Keratinocyte (primary cell): ENCODE measurements at regions not wholly inside any gene's neighbourhood (a gene's known extent, or its start where the extent isn't known, plus 50 kb on each side); places are given as distances from the start of the nearest gene placed in this dataset.

ENCODE experiments used
- DNase-seq: peaks from one replicate; pipeline ENCODE4 v3.0.0-alpha.2; 2011; ENCODE audit warnings: low read depth, missing footprints, low spot score
- FAIRE-seq: peaks from 2 replicates; lab custom pipeline; 2011; peaks lifted over from hg19 to GRCh38; lab: Jason Lieb, UNC
- H2AFZ ChIP-seq: 2 replicates; pipeline ENCODE4 v1.6.0; 2012; ENCODE audit warnings: low read length, control low read depth, inconsistent platforms; ENCODE audit not compliant: control insufficient read depth
- H3K27ac ChIP-seq: 2 replicates; pipeline ENCODE4 v1.5.1; 2011; ENCODE audit warnings: low read length; ENCODE audit not compliant: control insufficient read depth, insufficient read depth
- H3K27me3 ChIP-seq: 3 replicates; pipeline ENCODE4 v1.6.0; 2011; ENCODE audit warnings: low read length; ENCODE audit not compliant: control insufficient read depth, insufficient read depth; ENCODE audit errors: extremely low read depth
- H3K36me3 ChIP-seq, 2 experiments: 2 replicates in 1 of 2; 3 replicates in 1 of 2; pipeline ENCODE4 v1.5.1; 2011; ENCODE audit warnings: low read length in 2 of 2, mild to moderate bottlenecking in 1 of 2; ENCODE audit not compliant: control insufficient read depth in 2 of 2, insufficient read depth in 2 of 2; ENCODE audit errors: extremely low read depth in 1 of 2
- H3K4me1 ChIP-seq: 3 replicates; pipeline ENCODE4 v1.5.1; 2011; ENCODE audit warnings: low read length; ENCODE audit not compliant: control insufficient read depth, insufficient read depth; ENCODE audit errors: extremely low read depth
- H3K4me2 ChIP-seq: 3 replicates; pipeline ENCODE4 v1.6.0; 2011; ENCODE audit warnings: low read depth, low read length; ENCODE audit not compliant: control insufficient read depth, insufficient read depth; ENCODE audit errors: extremely low read depth
- H3K4me3 ChIP-seq, 3 experiments: fragments of 200-600 bp in 1 of 3; sonication (generic) in 1 of 3; 2 replicates in 2 of 3; 3 replicates in 1 of 3; pipeline ENCODE4 v1.5.1; 2011 to 2016; ENCODE audit warnings: low read length in 3 of 3, mild to moderate bottlenecking in 3 of 3, control low read depth in 2 of 3, inconsistent platforms in 1 of 3, low read depth in 1 of 3, mixed read lengths in 1 of 3, mixed run types in 1 of 3, moderate library complexity in 1 of 3; ENCODE audit not compliant: control insufficient read depth in 2 of 3, insufficient read depth in 2 of 3; ENCODE audit errors: extremely low read depth in 1 of 3
- H3K79me2 ChIP-seq: 2 replicates; pipeline ENCODE4 v1.6.0; 2012; ENCODE audit warnings: low read length; ENCODE audit not compliant: control insufficient read depth, insufficient read depth
- H3K9ac ChIP-seq: 3 replicates; pipeline ENCODE4 v1.6.0; 2011; ENCODE audit warnings: low read length; ENCODE audit not compliant: control insufficient read depth, insufficient read depth; ENCODE audit errors: extremely low read depth
- H3K9me1 ChIP-seq: 3 replicates; pipeline ENCODE4 v1.6.0; 2011; ENCODE audit warnings: low read length; ENCODE audit not compliant: control insufficient read depth, insufficient read depth; ENCODE audit errors: extremely low read depth
- H3K9me3 ChIP-seq: 2 replicates; pipeline ENCODE4 v1.5.1; 2012; ENCODE audit warnings: low read depth, low read length; ENCODE audit not compliant: control insufficient read depth
- H4K20me1 ChIP-seq: 3 replicates; pipeline ENCODE4 v1.6.0; 2011; ENCODE audit warnings: low read length; ENCODE audit not compliant: control insufficient read depth, insufficient read depth; ENCODE audit errors: extremely low read depth
- EZH2 ChIP-seq: IDR thresholded peaks from one replicate; pipeline ENCODE4 v1.6.1; 2012; ENCODE audit warnings: inconsistent platforms, mild to moderate bottlenecking, low read length, moderate library complexity
- dilution Hi-C: fragments of 300-500 bp; cut with MboI; formaldehyde crosslinking; loops from one replicate; pipeline ENCODE4 v1.7.0; 2020; ENCODE audit warnings: low sequenced_read_pairs; ENCODE audit not compliant: extremely low pct_ligation_motif_present
- TF ChIP-seq, protein P1 (sequence below), 3 experiments: IDR thresholded peaks in 1 of 3; conservative IDR thresholded peaks in 1 of 3; optimal IDR thresholded peaks in 1 of 3; 2 replicates in 2 of 3; 3 replicates in 1 of 3; pipeline versions ENCODE3 to v1.5.1; 2011; ENCODE audit warnings: low read length in 3 of 3, mild to moderate bottlenecking in 3 of 3, moderate library complexity in 2 of 3, control low read depth in 1 of 3, inconsistent platforms in 1 of 3; ENCODE audit not compliant: insufficient read depth in 2 of 3; ENCODE audit errors: extremely low read depth in 1 of 3

DNA sequence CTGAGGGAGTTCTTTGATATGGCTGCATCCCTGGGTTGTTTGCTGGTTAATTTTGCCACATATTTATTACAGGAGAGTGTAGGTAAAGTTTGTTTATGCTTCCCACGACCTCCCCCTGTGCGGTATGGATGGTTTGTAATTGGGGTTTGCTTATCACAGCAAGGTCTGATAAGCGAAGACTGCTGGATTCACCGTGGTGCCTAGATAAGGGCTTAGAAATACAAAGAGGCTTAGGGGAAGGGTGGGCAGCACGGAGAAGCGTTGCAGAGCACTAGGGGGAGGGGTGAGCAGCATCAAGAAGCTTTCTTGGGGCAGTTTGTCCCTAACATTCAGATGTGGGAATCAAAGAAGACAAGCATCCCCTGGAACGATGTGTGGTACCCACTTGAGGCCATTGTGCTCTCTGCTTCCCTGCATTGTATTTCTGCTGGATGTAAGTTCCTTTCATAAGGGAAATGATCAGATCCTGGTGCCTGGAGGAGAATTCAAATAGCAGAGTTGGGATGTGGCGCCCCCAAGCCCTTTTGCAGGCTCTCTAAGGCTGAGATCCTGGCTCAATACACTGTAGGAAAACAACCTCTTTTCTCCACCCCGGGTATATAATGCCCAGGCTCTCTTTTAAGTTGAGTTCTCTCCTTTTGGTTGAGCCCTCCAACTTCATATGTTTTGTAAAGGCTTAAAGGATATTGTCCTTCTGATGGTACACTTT, 598.1 kb upstream of the ADGRL4 start:
- DNase-seq: no peak

DNA sequence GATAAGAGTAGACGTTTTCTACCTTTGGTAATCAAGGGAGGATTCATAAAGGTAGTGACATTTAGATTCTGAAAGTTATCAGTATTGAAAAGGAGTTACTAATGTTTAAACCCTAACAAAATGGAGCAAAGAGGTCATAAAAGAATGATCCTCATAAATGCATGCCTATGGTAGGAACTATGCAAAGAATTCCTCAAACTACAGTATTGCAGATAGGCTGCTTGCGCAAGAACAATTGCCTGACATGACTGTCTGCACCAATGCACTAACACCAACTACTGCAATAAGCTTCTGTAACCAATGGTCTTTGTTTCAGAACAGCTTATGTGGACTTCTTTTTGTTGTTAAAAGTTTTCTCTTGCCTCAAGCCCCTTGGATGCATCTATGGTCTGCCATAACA, 597.3 kb upstream of the ADGRL4 start:
- Histone ChIP-seq H3K4me3 (no peak overlapping the region), H3K4me1 (no peaks in the 10 kb centered on the region), H3K27ac (no peak overlapping the region), H3K79me2 (no peaks in the 10 kb centered on the region), H3K27me3 (no peaks in the 10 kb centered on the region), H3K9ac (no peak overlapping the region), H3K36me3 (no peaks in the 10 kb centered on the region), H3K9me3 (no peaks in the 10 kb centered on the region), H3K9me1 (no peaks in the 10 kb centered on the region), H3K4me2 (no peak overlapping the region), H4K20me1 (no peaks in the 10 kb centered on the region), H2AFZ (no peak overlapping the region)
- DNase-seq (no peak), FAIRE-seq (no peak)
- TF ChIP-seq, protein P1, sequence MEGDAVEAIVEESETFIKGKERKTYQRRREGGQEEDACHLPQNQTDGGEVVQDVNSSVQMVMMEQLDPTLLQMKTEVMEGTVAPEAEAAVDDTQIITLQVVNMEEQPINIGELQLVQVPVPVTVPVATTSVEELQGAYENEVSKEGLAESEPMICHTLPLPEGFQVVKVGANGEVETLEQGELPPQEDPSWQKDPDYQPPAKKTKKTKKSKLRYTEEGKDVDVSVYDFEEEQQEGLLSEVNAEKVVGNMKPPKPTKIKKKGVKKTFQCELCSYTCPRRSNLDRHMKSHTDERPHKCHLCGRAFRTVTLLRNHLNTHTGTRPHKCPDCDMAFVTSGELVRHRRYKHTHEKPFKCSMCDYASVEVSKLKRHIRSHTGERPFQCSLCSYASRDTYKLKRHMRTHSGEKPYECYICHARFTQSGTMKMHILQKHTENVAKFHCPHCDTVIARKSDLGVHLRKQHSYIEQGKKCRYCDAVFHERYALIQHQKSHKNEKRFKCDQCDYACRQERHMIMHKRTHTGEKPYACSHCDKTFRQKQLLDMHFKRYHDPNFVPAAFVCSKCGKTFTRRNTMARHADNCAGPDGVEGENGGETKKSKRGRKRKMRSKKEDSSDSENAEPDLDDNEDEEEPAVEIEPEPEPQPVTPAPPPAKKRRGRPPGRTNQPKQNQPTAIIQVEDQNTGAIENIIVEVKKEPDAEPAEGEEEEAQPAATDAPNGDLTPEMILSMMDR (optimal IDR thresholded peaks at IDR 0.05 in 1 of 3, IDR thresholded peaks at IDR 0.05 in 1 of 3, conservative IDR thresholded peaks at IDR 0.05 in 1 of 3; ENCODE audit: extremely low read depth in 1 of 3, insufficient read depth in 2 of 3, low read length in 3 of 3): no peak
- TF ChIP-seq EZH2: no peak
- dilution Hi-C loops: no loop called here

More for the DNA sequence above, 598.1 kb upstream of the ADGRL4 start:
- Histone ChIP-seq H3K27me3 (no peaks in the 10 kb centered on the region), H3K79me2 (no peaks in the 10 kb centered on the region), H3K9ac (no peak overlapping the region), H3K36me3 (no peaks in the 10 kb centered on the region), H3K4me2 (no peak overlapping the region), H4K20me1 (no peaks in the 10 kb centered on the region), H3K4me1 (no peaks in the 10 kb centered on the region), H3K9me3 (no peaks in the 10 kb centered on the region), H3K9me1 (no peaks in the 10 kb centered on the region), H2AFZ (no peak overlapping the region), H3K4me3 (no peak overlapping the region), H3K27ac (no peak overlapping the region)
- TF ChIP-seq, protein P1 (optimal IDR thresholded peaks at IDR 0.05 in 1 of 3, IDR thresholded peaks at IDR 0.05 in 1 of 3, conservative IDR thresholded peaks at IDR 0.05 in 1 of 3; ENCODE audit: extremely low read depth in 1 of 3, insufficient read depth in 2 of 3, low read length in 3 of 3): no peak
- no peak for TF ChIP-seq EZH2
- dilution Hi-C loops: no loop called here
- FAIRE-seq: no peak
